ENCODE measurements at regions not wholly inside any gene's neighbourhood (a gene's known extent, or its start where the extent isn't known, plus 50 kb on each side); places are given as distances from the start of the nearest gene placed in this dataset.

- Mint-ChIP-seq H3K36me3 (no peaks in the 10 kb centered on the region), H3K27ac (no peak overlapping the region), H3K4me3 (no peak overlapping the region), H3K4me1 (peaks cover 0 to 4% of the 10 kb centered on the region in 2 donors), H3K9me3 (no peaks in the 10 kb centered on the region), H3K27me3 (ENCODE audit: low read depth in 2 of 2) (no peaks in the 10 kb centered on the region)
- H3K36me3 ChIP-seq (ENCODE audit: control insufficient read depth, insufficient read depth, low read length) = no peaks in the 10 kb centered on the region
- H3K27me3 ChIP-seq (ENCODE audit: control insufficient read depth, insufficient read depth, low read length) = no peaks in the 10 kb centered on the region
- no peak overlapping the region for H3K27ac ChIP-seq (ENCODE audit: low read length)
- no peaks in the 10 kb centered on the region for H3K4me1 ChIP-seq (ENCODE audit: control insufficient read depth, insufficient read depth, low read length)
- DNase-seq (no peak), ATAC-seq (no peak)
- H3K9me3 ChIP-seq (ENCODE audit: control insufficient read depth, insufficient read depth, low read length) = no peaks in the 10 kb centered on the region
- H3K4me3 ChIP-seq (ENCODE audit: low read length) = no peak overlapping the region
- TF ChIP-seq, protein P1, sequence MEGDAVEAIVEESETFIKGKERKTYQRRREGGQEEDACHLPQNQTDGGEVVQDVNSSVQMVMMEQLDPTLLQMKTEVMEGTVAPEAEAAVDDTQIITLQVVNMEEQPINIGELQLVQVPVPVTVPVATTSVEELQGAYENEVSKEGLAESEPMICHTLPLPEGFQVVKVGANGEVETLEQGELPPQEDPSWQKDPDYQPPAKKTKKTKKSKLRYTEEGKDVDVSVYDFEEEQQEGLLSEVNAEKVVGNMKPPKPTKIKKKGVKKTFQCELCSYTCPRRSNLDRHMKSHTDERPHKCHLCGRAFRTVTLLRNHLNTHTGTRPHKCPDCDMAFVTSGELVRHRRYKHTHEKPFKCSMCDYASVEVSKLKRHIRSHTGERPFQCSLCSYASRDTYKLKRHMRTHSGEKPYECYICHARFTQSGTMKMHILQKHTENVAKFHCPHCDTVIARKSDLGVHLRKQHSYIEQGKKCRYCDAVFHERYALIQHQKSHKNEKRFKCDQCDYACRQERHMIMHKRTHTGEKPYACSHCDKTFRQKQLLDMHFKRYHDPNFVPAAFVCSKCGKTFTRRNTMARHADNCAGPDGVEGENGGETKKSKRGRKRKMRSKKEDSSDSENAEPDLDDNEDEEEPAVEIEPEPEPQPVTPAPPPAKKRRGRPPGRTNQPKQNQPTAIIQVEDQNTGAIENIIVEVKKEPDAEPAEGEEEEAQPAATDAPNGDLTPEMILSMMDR (IDR thresholded peaks at IDR 0.05) = no peak
- intact Hi-C loops (cut with micrococcal nuclease) = no loop called here
- WGBS (ENCODE audit: insufficient coverage) = no CpG with 5 or more reads among the region's 1 CpG
These were observed 472.3 kb downstream of the PLK2 start for GRCh38 chr5:57987552-57987951.

DNA sequence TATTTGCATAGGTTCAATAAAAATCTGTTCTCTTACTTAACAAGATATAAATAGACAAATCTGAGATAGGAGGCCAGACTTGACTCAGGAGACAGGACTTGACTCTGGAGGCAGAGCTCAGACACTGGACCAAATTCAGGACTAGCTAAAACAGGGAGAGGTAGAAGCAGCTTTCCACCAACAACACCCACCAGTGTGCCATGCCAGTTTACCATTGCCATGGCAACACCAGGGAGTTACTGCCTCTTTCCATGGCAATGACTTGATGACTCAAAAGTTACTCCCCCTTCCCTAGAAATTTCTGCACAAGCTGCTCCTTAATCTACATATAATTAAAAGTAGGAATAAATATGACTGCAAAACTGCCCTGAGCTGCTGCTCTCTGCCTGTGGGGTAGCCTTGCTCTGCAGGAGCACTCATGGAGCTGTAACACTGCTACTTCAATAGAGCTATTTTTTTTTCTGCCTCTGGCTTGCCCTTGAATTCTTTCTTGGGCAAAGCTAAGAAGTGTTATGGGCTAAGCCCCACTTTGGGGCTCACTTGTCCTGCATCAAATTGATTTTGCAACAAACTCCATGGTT, 473.0 kb downstream of the PLK2 start:
- DNase-seq = no peak
- H3K27ac Mint-ChIP-seq = no peak overlapping the region

GRCh38 chr5:57983426-57983825, 476.5 kb downstream of the PLK2 start:
- DNase-seq (no peak), ATAC-seq (no peak)
- WGBS (ENCODE audit: insufficient coverage) = 61% methylated on average over 2 of the region's 2 CpGs
- Mint-ChIP-seq H3K9me3 (no peaks in the 10 kb centered on the region), H3K4me3 (no peak overlapping the region), H3K36me3 (no peaks in the 10 kb centered on the region), H3K27me3 (ENCODE audit: low read depth in 2 of 2) (no peaks in the 10 kb centered on the region), H3K27ac (no peak overlapping the region), H3K4me1 (no peaks in the 10 kb centered on the region)
- Histone ChIP-seq H3K27ac (ENCODE audit: low read length) (no peak overlapping the region), H3K4me3 (ENCODE audit: low read length) (no peak overlapping the region), H3K4me1 (ENCODE audit: control insufficient read depth, insufficient read depth, low read length) (no peaks in the 10 kb centered on the region), H3K27me3 (ENCODE audit: control insufficient read depth, insufficient read depth, low read length) (no peaks in the 10 kb centered on the region), H3K9me3 (ENCODE audit: control insufficient read depth, insufficient read depth, low read length) (no peaks in the 10 kb centered on the region), H3K36me3 (ENCODE audit: control insufficient read depth, insufficient read depth, low read length) (no peaks in the 10 kb centered on the region)
- intact Hi-C loops (cut with micrococcal nuclease) = no loop called here
- TF ChIP-seq, protein P1 (IDR thresholded peaks at IDR 0.05) = no peak

More for the DNA sequence above, 473.0 kb downstream of the PLK2 start:
- H3K4me3 Mint-ChIP-seq = no peak overlapping the region
- intact Hi-C loops (cut with micrococcal nuclease) = no loop called here
- H3K9me3 Mint-ChIP-seq = no peaks in the 10 kb centered on the region
- H3K36me3 Mint-ChIP-seq = no peaks in the 10 kb centered on the region
- H3K4me1 Mint-ChIP-seq = peaks cover 0 to 4% of the 10 kb centered on the region in 2 donors
- Histone ChIP-seq H3K36me3 (ENCODE audit: control insufficient read depth, insufficient read depth, low read length) (no peaks in the 10 kb centered on the region), H3K27me3 (ENCODE audit: control insufficient read depth, insufficient read depth, low read length) (no peaks in the 10 kb centered on the region), H3K4me3 (ENCODE audit: low read length) (no peak overlapping the region), H3K27ac (ENCODE audit: low read length) (no peak overlapping the region), H3K4me1 (ENCODE audit: control insufficient read depth, insufficient read depth, low read length) (no peaks in the 10 kb centered on the region), H3K9me3 (ENCODE audit: control insufficient read depth, insufficient read depth, low read length) (no peaks in the 10 kb centered on the region)
- ATAC-seq = no peak
- TF ChIP-seq, protein P1 (IDR thresholded peaks at IDR 0.05) = no peak
- no peaks in the 10 kb centered on the region for H3K27me3 Mint-ChIP-seq (ENCODE audit: low read depth in 2 of 2)

DNA sequence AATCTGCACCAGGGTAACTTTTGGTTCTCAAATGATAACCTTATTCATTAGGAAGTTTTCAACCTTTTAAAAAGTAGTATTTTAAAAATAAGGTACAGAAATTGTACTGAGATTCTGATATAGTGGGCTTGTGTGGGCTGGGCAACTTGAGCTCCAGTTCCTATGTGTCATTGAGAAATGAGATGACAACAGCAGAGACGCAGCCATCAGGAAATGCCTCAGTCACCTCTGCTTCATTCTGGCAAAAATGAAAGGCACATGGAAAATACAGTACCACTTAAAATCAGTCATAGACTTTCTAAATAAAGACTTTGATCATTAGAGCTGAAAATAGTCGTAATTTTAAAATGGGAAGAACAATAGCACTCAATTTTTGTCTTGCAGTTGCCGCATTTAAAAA, 480.2 kb downstream of the PLK2 start:
- H3K4me1 ChIP-seq (ENCODE audit: control insufficient read depth, insufficient read depth, low read length) = no peaks in the 10 kb centered on the region
- intact Hi-C loops (cut with micrococcal nuclease) = no loop called here
- Mint-ChIP-seq H3K27ac (no peak overlapping the region), H3K4me1 (no peaks in the 10 kb centered on the region), H3K27me3 (ENCODE audit: low read depth in 2 of 2) (no peaks in the 10 kb centered on the region), H3K36me3 (no peaks in the 10 kb centered on the region), H3K4me3 (no peak overlapping the region), H3K9me3 (peaks cover 0 to 3% of the 10 kb centered on the region in 2 donors)
- no peaks in the 10 kb centered on the region for H3K9me3 ChIP-seq (ENCODE audit: control insufficient read depth, insufficient read depth, low read length)
- 100% methylated on average over 1 of the region's 3 CpGs for WGBS (ENCODE audit: insufficient coverage)
- no peaks in the 10 kb centered on the region for H3K27me3 ChIP-seq (ENCODE audit: control insufficient read depth, insufficient read depth, low read length)
- no peak overlapping the region for H3K4me3 ChIP-seq (ENCODE audit: low read length)
- no peak for DNase-seq
- no peak overlapping the region for H3K27ac ChIP-seq (ENCODE audit: low read length)
- no peak for ATAC-seq
- no peaks in the 10 kb centered on the region for H3K36me3 ChIP-seq (ENCODE audit: control insufficient read depth, insufficient read depth, low read length)
- TF ChIP-seq, protein P1 (IDR thresholded peaks at IDR 0.05) = no peak
